Panc1 (cell line): ENCODE measurements at regions not wholly inside any gene's neighbourhood (a gene's known extent, or its start where the extent isn't known, plus 50 kb on each side); places are given as distances from the start of the nearest gene placed in this dataset.

Experiments used
- ATAC-seq: fragments of 200-7000 bp; cut with Tn5 transposase; 2 replicates; pipeline ENCODE4 v1.9.1; 2020; ENCODE audit warnings: mild to moderate bottlenecking, moderate library complexity
- BruUV-seq: library from RNA; stranded (reverse); fragments of 400-500 nt; replicated peaks from 2 replicates; lab custom pipeline; 2021; lab: Mats Ljungman, UMichigan
- CTCF ChIA-PET: fragments of 300-600 bp; sonication (Branson Sonifier 250); formaldehyde crosslinking; loops from one replicate; lab custom pipeline; 2022; ENCODE audit warnings: antibody characterized with exemption; lab: Charles Lee
- POLR2A ChIA-PET: fragments of 300-600 bp; sonication (Branson Sonifier 250); formaldehyde crosslinking; loops from one replicate; lab custom pipeline; 2022; ENCODE audit warnings: antibody characterized with exemption; lab: Charles Lee
- DNase-seq: peaks from one replicate; pipeline ENCODE4 v3.0.0-alpha.2; 2010; ENCODE audit warnings: low read depth, low spot score
- H3K27ac ChIP-seq: 2 replicates; pipeline ENCODE4 v1.5.1; 2011; ENCODE audit warnings: mild to moderate bottlenecking, low read length, inconsistent platforms
- H3K27me3 ChIP-seq: fragments of 200-500 bp; sonication (Bioruptor generic); 2 replicates; pipeline ENCODE4 v1.6.0; 2014; ENCODE audit warnings: low read length, inconsistent platforms; ENCODE audit not compliant: control insufficient read depth, insufficient read depth
- H3K36me3 ChIP-seq: fragments of 200-500 bp; sonication (Bioruptor generic); 2 replicates; pipeline ENCODE4 v1.5.1; 2014; ENCODE audit warnings: inconsistent platforms, mild to moderate bottlenecking, low read length, moderate library complexity; ENCODE audit not compliant: control insufficient read depth, insufficient read depth
- H3K4me1 ChIP-seq: 2 replicates; pipeline ENCODE4 v1.5.1; 2011; ENCODE audit warnings: inconsistent platforms, mild to moderate bottlenecking, low read length, moderate library complexity; ENCODE audit not compliant: control insufficient read depth, insufficient read depth
- H3K4me3 ChIP-seq, 2 experiments: 2 replicates each; pipeline ENCODE4 v1.5.1; 2011 to 2012; ENCODE audit warnings: low read depth in 2 of 2, low read length in 2 of 2, mild to moderate bottlenecking in 2 of 2, inconsistent platforms in 1 of 2, moderate library complexity in 1 of 2
- H3K9me3 ChIP-seq: fragments of 200-500 bp; sonication (Bioruptor generic); 2 replicates; pipeline ENCODE4 v1.5.1; 2014; ENCODE audit warnings: low read depth, mild to moderate bottlenecking, inconsistent platforms, low read length, moderate library complexity; ENCODE audit not compliant: control insufficient read depth, insufficient read depth
- CTCF ChIP-seq: fragments of 450-650 bp; IDR thresholded peaks from 2 replicates; pipeline ENCODE4 v1.5.1; 2017; ENCODE audit warnings: mild to moderate bottlenecking
- POLR2AphosphoS5 ChIP-seq: IDR thresholded peaks from 2 replicates; pipeline ENCODE4 v1.6.1; 2012; ENCODE audit warnings: mild to moderate bottlenecking, low read depth, low read length, moderate library complexity
- REST ChIP-seq, 2 experiments: IDR thresholded peaks; 2 replicates each; pipeline ENCODE4 v1.6.1; 2011 to 2012; ENCODE audit warnings: low read depth in 2 of 2, control low read depth in 1 of 2, low read length in 1 of 2, mild to moderate bottlenecking in 1 of 2, moderate library complexity in 1 of 2; ENCODE audit not compliant: insufficient read depth in 1 of 2
- SIN3A ChIP-seq: IDR thresholded peaks from 2 replicates; pipeline ENCODE4 v1.6.1; 2012; ENCODE audit warnings: low read depth, mild to moderate bottlenecking, low read length, moderate library complexity, borderline replicate concordance; ENCODE audit not compliant: insufficient read depth
- TCF7L2 ChIP-seq: IDR thresholded peaks from 2 replicates; pipeline ENCODE4 v1.6.1; 2011; ENCODE audit warnings: mild to moderate bottlenecking, low read depth, low read length, inconsistent platforms
- in situ Hi-C: cut with HindIII; loops from 2 replicates; pipeline ENCODE4 v1.10.0; 2016; ENCODE audit warnings: low sequenced_read_pairs, low pct_unique_long_range_greater_than_20kb
- intact Hi-C: fragments of 100-400 bp; cut with micrococcal nuclease; formaldehyde crosslinking; loops from one replicate; pipeline ENCODE4 v1.10.0; 2022; ENCODE audit not compliant: unreplicated experiment

GRCh38 chr2:212908682-212909435, 242.6 kb downstream of the IKZF2 start:
- POLR2A ChIA-PET = no interaction called here
- BruUV-seq = no TSS peak
- no peak for TF ChIP-seq SIN3A
- TF ChIP-seq REST (IDR thresholded peaks at IDR 0.05; ENCODE audit: insufficient read depth in 1 of 2, low read depth in 2 of 2, low read length in 1 of 2) = no peak
- TF ChIP-seq CTCF = no peak
- no peak for TF ChIP-seq TCF7L2
- TF ChIP-seq POLR2AphosphoS5 = no peak
- ATAC-seq (no peak), DNase-seq (no peak)
- H3K36me3 ChIP-seq = no peaks in the 10 kb centered on the region
- in situ Hi-C loops (no loop called here), intact Hi-C loops (no loop called here)
- no peaks in the 10 kb centered on the region for H3K27me3 ChIP-seq
- CTCF ChIA-PET = no interaction called here
- H3K4me1 ChIP-seq = no peaks in the 10 kb centered on the region
- no peak overlapping the region for H3K4me3 ChIP-seq
- no peak overlapping the region for H3K27ac ChIP-seq
- H3K9me3 ChIP-seq = no peaks in the 10 kb centered on the region

GRCh38 chr2:212908031-212908430, 243.4 kb downstream of the IKZF2 start:
- Histone ChIP-seq H3K9me3 (no peaks in the 10 kb centered on the region), H3K36me3 (no peaks in the 10 kb centered on the region), H3K4me1 (no peaks in the 10 kb centered on the region), H3K27ac (no peak overlapping the region), H3K4me3 (no peak overlapping the region), H3K27me3 (no peaks in the 10 kb centered on the region)
- DNase-seq = no peak
- intact Hi-C loops (no loop called here), in situ Hi-C loops (no loop called here)
- no peak for ATAC-seq
- TF ChIP-seq CTCF (no peak), POLR2AphosphoS5 (no peak), TCF7L2 (no peak), REST (IDR thresholded peaks at IDR 0.05; ENCODE audit: insufficient read depth in 1 of 2, low read depth in 2 of 2, low read length in 1 of 2) (no peak), SIN3A (no peak)
- no TSS peak for BruUV-seq
- CTCF ChIA-PET = no interaction called here
- POLR2A ChIA-PET = no interaction called here
